Ovary (tissue), 7 donors: ENCODE measurements at regions not wholly inside any gene's neighbourhood (a gene's known extent, or its start where the extent isn't known, plus 50 kb on each side); places are given as distances from the start of the nearest gene placed in this dataset.

Experiments used
- DNase-seq, 5 donors: peaks; one replicate each; pipeline ENCODE4 v3.0.0-alpha.2; 2019 to 2020
- H3K27ac ChIP-seq, 2 donors: fragments of 200-600 bp; one replicate each; pipeline versions ENCODE4 v1.5.1 to v1.8.0; 2019 to 2022
- H3K27me3 ChIP-seq: fragments of 200-600 bp; one replicate; pipeline ENCODE4 v1.8.0; 2022
- H3K36me3 ChIP-seq: fragments of 200-600 bp; sonication (generic); one replicate; pipeline ENCODE4 v1.5.1; 2019
- H3K4me1 ChIP-seq: one replicate; pipeline ENCODE4 v1.8.1; 2013; ENCODE audit warnings: mild to moderate bottlenecking, moderate library complexity; ENCODE audit not compliant: insufficient read depth
- H3K4me3 ChIP-seq: fragments of 200-600 bp; sonication (generic); one replicate; pipeline ENCODE4 v1.5.1; 2017
- H3K9me3 ChIP-seq, 2 donors: fragments of 200-600 bp in 1 of 2; sonication (generic) in 1 of 2; one replicate each; pipeline versions ENCODE4 v1.5.1 to v1.8.1; 2013 to 2019; ENCODE audit warnings: mild to moderate bottlenecking in 1 of 2, moderate library complexity in 1 of 2
- EP300 ChIP-seq: sonication (generic); formaldehyde crosslinking; IDR thresholded peaks from one replicate; pipeline ENCODE4 v1.6.1; 2017; ENCODE audit warnings: antibody characterized with exemption
- POLR2A ChIP-seq: fragments of 450-650 bp; IDR thresholded peaks from one replicate; pipeline ENCODE4 v1.6.1; 2017; ENCODE audit warnings: antibody characterized with exemption, mild to moderate bottlenecking, moderate library complexity
- WGBS, 3 donors: extraction: QIAGEN DNeasy Blood & Tissue Kit in 1 of 3; methylation state at CpG; one replicate each; pipeline versions ENCODE4 v1.1.5 to v1.1.7; 2013 to 2017; 5-methylcytosine and 5-hydroxymethylcytosine counted together
- intact Hi-C, 4 donors: fragments of 100-400 bp; cut with DNase I; formaldehyde crosslinking; loops; one replicate each; pipeline versions ENCODE4 v1.11.0 to v1.15.1; 2022 to 2023
- TF ChIP-seq, protein P1 (sequence below), 3 donors: fragments of 450-650 bp in 2 of 3; fragments of 200-600 bp in 1 of 3; IDR thresholded peaks; one replicate each; pipeline versions ENCODE4 v1.5.1 to v1.8.0; 2016 to 2022; ENCODE audit warnings: antibody characterized with exemption in 3 of 3, mild to moderate bottlenecking in 1 of 3
- donor health status: DM: no; HTN: no; CAD: no; lungs with moderate emphysema.
- donor health status: DM: no; HTN: no; CAD: no.
- donor health status: Bipolar disorder and iron deficiency.
- donor health status: DM: no; HTN: no; CAD: no.
- donor health status: DM: yes; HTN: yes; CAD: no.

DNA sequence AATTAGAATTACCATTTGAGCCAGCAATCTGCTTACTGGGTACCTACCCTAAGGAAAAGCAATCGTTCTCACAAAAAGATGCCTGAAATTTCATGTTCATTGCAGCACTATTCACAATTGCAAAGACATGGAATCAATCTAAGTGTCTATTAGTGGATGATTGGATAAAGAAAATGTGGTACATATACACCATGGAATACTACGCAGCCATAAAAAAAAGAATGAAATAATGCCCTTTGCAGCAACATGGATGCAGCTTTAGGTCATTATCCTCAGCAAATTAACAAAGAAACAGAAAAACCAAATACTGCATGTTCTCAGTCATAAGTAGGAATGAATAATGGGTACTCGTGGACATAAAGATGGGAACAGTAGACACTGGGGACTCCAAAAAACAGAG is 89.8 kb upstream of the MAP1LC3B2 start:
- Histone ChIP-seq H3K36me3 (no peaks in the 10 kb centered on the region), H3K4me1 (no peaks in the 10 kb centered on the region), H3K27me3 (no peaks in the 10 kb centered on the region), H3K9me3 (no peaks in the 10 kb centered on the region), H3K4me3 (no peak overlapping the region), H3K27ac (no peak overlapping the region)
- TF ChIP-seq EP300 (no peak), POLR2A (no peak)
- TF ChIP-seq, protein P1, sequence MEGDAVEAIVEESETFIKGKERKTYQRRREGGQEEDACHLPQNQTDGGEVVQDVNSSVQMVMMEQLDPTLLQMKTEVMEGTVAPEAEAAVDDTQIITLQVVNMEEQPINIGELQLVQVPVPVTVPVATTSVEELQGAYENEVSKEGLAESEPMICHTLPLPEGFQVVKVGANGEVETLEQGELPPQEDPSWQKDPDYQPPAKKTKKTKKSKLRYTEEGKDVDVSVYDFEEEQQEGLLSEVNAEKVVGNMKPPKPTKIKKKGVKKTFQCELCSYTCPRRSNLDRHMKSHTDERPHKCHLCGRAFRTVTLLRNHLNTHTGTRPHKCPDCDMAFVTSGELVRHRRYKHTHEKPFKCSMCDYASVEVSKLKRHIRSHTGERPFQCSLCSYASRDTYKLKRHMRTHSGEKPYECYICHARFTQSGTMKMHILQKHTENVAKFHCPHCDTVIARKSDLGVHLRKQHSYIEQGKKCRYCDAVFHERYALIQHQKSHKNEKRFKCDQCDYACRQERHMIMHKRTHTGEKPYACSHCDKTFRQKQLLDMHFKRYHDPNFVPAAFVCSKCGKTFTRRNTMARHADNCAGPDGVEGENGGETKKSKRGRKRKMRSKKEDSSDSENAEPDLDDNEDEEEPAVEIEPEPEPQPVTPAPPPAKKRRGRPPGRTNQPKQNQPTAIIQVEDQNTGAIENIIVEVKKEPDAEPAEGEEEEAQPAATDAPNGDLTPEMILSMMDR (IDR thresholded peaks at IDR 0.05) = no peak
- WGBS, 3 donors = 77 to 95% (median 95%) methylated on average over 3 of the region's 3 CpGs
- intact Hi-C loops = no loop called here
- DNase-seq = no peak

DNA sequence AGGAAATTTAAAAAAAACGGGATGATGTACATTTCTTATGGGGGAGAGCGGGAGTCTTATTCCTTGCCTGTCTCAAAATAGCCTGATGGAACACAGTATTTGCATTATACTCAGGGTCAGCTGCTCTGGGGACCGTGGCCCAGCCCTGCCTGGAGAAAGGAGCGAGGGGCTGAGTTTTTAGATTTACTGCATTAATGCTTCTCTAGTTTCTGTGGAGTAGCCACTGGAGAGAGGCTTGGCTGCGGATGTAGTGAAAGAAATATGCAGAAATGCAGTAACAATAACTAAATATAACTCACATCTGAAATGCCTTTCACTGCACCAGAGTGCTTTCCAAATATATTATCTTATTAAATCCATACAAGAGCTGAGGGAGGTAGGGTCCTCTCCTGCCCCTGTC is 87.6 kb upstream of the MAP1LC3B2 start:
- no peak for DNase-seq
- intact Hi-C loops = no loop called here
- TF ChIP-seq EP300 (no peak), POLR2A (no peak)
- TF ChIP-seq, protein P1 (IDR thresholded peaks at IDR 0.05) = no peak

DNA sequence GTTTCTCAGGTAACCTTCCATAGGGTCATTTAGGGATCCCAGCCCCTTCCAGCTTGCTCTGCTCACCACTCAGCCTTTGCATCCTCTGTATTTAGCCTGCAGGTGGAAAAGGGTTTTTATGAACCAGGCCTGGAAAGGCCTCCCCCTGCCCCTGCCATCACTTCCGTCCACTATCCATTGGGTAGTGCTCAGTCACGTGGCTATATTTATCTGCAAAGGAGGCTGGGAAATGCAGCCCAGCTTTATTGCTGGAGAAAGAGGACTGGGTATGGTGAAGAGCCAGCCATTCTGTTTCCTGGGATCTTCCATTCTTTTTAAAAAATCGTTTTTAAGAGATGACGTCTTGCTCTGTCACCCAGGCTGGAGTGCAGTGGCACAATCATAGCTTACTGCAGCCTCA is 87.0 kb upstream of the MAP1LC3B2 start:
- H3K36me3 ChIP-seq = no peaks in the 10 kb centered on the region
- intact Hi-C loops = no loop called here
- 69 to 80% (median 70%) methylated on average over 4 of the region's 4 CpGs for WGBS, 3 donors
- no peaks in the 10 kb centered on the region for H3K27me3 ChIP-seq
- H3K27ac ChIP-seq = no peak overlapping the region
- H3K4me1 ChIP-seq = no peaks in the 10 kb centered on the region
- no peak for DNase-seq
- no peak overlapping the region for H3K4me3 ChIP-seq
- no peak for TF ChIP-seq POLR2A
- H3K9me3 ChIP-seq = no peaks in the 10 kb centered on the region

More for the DNA sequence above, 87.6 kb upstream of the MAP1LC3B2 start:
- Histone ChIP-seq H3K9me3 (no peaks in the 10 kb centered on the region), H3K27me3 (no peaks in the 10 kb centered on the region), H3K4me1 (no peaks in the 10 kb centered on the region), H3K4me3 (no peak overlapping the region), H3K27ac (no peak overlapping the region), H3K36me3 (no peaks in the 10 kb centered on the region)
- 41 to 50% (median 43%) methylated on average over 5 of the region's 5 CpGs for WGBS, 3 donors

DNA sequence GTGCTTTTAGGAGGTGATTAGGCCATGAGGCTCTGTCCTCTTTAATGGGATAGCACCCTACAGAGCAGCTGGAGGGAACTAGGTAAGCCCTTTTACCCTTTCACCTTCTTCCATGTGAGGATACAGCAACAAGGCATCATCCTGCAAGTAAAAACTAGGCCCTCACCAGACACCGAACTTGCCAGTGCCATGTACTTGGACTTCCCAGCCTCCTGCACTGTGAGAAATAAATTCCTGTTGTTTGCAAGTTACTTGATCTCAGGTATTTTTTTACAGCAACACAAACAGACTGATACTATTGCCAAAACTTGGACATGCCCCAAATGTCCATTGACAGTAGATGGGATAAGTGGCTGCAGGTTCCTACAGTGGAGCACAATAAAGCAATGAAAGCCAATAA is 85.8 kb upstream of the MAP1LC3B2 start:
- 93 to 98% (median 95%) methylated on average over 1 of the region's 1 CpG for WGBS, 3 donors
- intact Hi-C loops = no loop called here

DNA sequence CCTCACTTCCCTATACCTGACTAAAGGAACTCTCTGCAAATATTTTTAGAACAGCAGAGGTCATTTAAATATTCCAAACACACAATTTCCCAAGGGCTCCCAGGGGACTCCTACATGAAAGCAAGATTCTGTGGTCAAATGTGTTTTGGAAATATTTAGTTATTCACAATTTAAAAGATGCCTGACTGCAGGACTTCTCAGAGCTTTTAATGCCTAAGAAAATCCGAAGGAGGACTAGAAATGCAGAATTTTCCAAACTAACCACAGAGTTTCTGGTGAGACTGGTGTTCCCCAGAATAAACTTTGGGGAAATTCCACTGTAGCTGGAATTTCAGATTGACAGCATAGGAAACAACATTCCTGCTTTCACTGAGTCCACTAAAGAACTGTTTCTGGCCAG is 84.8 kb upstream of the MAP1LC3B2 start:
- TF ChIP-seq EP300 (no peak), POLR2A (no peak)
- TF ChIP-seq, protein P1 (IDR thresholded peaks at IDR 0.05) = no peak
- Histone ChIP-seq H3K36me3 (no peaks in the 10 kb centered on the region), H3K9me3 (no peaks in the 10 kb centered on the region), H3K4me1 (no peaks in the 10 kb centered on the region), H3K27me3 (no peaks in the 10 kb centered on the region), H3K27ac (no peak overlapping the region), H3K4me3 (no peak overlapping the region)
- intact Hi-C loops = no loop called here
- no peak for DNase-seq
- WGBS, 3 donors = 60 to 66% (median 64%) methylated on average over 1 of the region's 1 CpG

More for the DNA sequence above, 85.8 kb upstream of the MAP1LC3B2 start:
- no peak for DNase-seq
- Histone ChIP-seq H3K36me3 (no peaks in the 10 kb centered on the region), H3K4me3 (no peak overlapping the region), H3K4me1 (no peaks in the 10 kb centered on the region), H3K9me3 (no peaks in the 10 kb centered on the region), H3K27ac (no peak overlapping the region), H3K27me3 (no peaks in the 10 kb centered on the region)
- TF ChIP-seq, protein P1 (IDR thresholded peaks at IDR 0.05) = no peak
- no peak for TF ChIP-seq EP300
- TF ChIP-seq POLR2A = no peak
